ENCODE measurements at regions not wholly inside any gene's neighbourhood (a gene's known extent, or its start where the extent isn't known, plus 50 kb on each side); places are given as distances from the start of the nearest gene placed in this dataset.

GRCh38 chr2:173452416-173452815 is 97.7 kb downstream of the CDCA7 start:
- TF ChIP-seq CBX2 (IDR thresholded peaks at IDR 0.05; ENCODE audit: borderline replicate concordance, low read depth) (no peak), CTCF (IDR thresholded peaks at IDR 0.05) (no peak), EHMT2 (IDR thresholded peaks at IDR 0.05; ENCODE audit: low read depth) (no peak), JUN (IDR thresholded peaks at IDR 0.05) (no peak), E2F6 (IDR thresholded peaks at IDR 0.05; ENCODE audit: borderline replicate concordance, low read depth) (no peak), HOXA7 (CRISPR knock-in tag; IDR thresholded peaks at IDR 0.05) (no peak)

All from A549 (cell line).